NT2/D1 (cell line): ENCODE measurements at regions not wholly inside any gene's neighbourhood (a gene's known extent, or its start where the extent isn't known, plus 50 kb on each side); places are given as distances from the start of the nearest gene placed in this dataset.

Experiments used
- DNase-seq: peaks from one replicate; pipeline ENCODE4 v3.0.0-alpha.2; 2011; ENCODE audit warnings: low read depth, low spot score
- H3K27me3 ChIP-seq: 2 replicates; pipeline ENCODE4 v1.6.0; 2011; ENCODE audit warnings: mild to moderate bottlenecking; ENCODE audit not compliant: insufficient read length, insufficient read depth
- H3K36me3 ChIP-seq: 2 replicates; pipeline ENCODE4 v1.6.1; 2011; ENCODE audit warnings: mild to moderate bottlenecking, low read length, mixed read lengths; ENCODE audit not compliant: insufficient read depth, insufficient read length
- H3K4me1 ChIP-seq: 2 replicates; pipeline ENCODE4 v1.5.1; 2011; ENCODE audit not compliant: insufficient read depth, insufficient read length
- H3K4me3 ChIP-seq: 2 replicates; pipeline ENCODE4 v1.5.1; 2011; ENCODE audit warnings: low read depth; ENCODE audit not compliant: insufficient read length
- H3K9ac ChIP-seq: 2 replicates; pipeline ENCODE4 v1.6.0; 2011; ENCODE audit warnings: low read depth; ENCODE audit not compliant: insufficient read length
- H3K9me3 ChIP-seq: 2 replicates; pipeline ENCODE4 v1.5.1; 2011; ENCODE audit warnings: mild to moderate bottlenecking, low read length; ENCODE audit not compliant: insufficient read depth
- SUZ12 ChIP-seq: IDR thresholded peaks from 2 replicates; pipeline ENCODE4 v1.6.1; 2011; ENCODE audit not compliant: insufficient read length, insufficient read depth; ENCODE audit errors: extremely low read depth
- YY1 ChIP-seq: IDR thresholded peaks from 2 replicates; pipeline ENCODE4 v1.6.1; 2011; ENCODE audit not compliant: insufficient read length, insufficient read depth
- ZNF274 ChIP-seq: IDR thresholded peaks from 2 replicates; pipeline ENCODE4 v1.6.1; 2011; ENCODE audit warnings: mild to moderate bottlenecking, low read depth, low read length

DNA sequence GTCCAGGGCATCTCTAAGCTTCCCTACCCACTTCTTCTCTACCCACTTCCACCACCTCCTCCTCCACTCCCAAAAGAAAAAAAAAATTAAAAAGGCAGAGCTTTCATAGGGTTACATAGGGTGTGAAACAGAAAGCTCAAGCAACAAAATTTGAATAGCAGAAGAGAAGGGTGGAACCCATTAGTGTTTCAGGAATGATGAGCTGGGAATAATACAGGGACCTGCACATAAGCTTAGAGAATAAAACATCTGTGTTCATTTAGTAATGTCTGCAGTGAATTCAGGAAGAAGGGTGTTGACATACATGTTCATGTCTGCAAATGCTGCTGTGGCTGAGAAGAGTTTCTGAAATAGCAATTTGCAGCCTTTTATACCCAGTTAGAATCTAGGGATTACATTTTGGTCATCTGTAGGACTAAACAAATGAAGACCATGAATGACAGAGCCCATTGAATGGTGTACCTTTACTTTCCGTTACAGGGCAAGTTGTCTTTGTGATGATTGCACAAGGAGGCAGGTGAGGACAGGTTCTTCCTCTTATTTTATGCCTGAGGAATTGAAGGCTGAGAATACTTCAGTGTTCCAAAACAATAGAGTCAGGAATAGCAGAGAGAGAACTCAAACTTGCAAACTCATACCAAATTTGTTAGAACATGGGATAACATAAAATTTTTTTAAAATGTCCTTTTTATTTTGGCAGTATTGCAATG, 975.1 kb downstream of the TFAP2A start:
- TF ChIP-seq YY1 (no peak), ZNF274 (no peak), SUZ12 (no peak)
- Histone ChIP-seq H3K36me3 (no peaks in the 10 kb centered on the region), H3K4me1 (no peaks in the 10 kb centered on the region), H3K9me3 (peaks cover 11% of the 10 kb centered on the region; the same call in 1 of the 2 replicates), H3K4me3 (no peak overlapping the region), H3K9ac (no peak overlapping the region), H3K27me3 (no peaks in the 10 kb centered on the region)
- no peak for DNase-seq

DNA sequence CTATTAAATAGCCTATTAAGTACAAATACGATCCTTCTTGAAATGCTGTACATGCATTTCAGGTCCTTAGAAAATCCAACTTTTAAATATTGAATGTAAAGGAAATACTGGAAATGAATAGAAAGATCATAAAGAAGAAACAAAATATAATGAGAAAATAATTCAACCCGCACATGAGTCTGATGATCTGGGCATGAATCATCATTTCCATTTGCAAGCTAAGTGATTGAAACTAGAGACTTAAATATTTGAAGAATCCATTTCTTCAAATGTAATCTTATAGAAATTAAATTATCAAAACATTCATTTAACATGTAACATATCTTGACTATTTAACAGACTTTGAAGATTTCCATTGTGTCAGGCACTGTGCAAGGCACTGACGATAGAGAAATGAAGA, 977.0 kb downstream of the TFAP2A start:
- Histone ChIP-seq H3K27me3 (no peaks in the 10 kb centered on the region), H3K36me3 (no peaks in the 10 kb centered on the region), H3K4me3 (no peak overlapping the region), H3K4me1 (no peaks in the 10 kb centered on the region), H3K9ac (no peak overlapping the region), H3K9me3 (no peaks in the 10 kb centered on the region)
- no peak for DNase-seq
- TF ChIP-seq ZNF274 (no peak), YY1 (no peak), SUZ12 (no peak)

DNA sequence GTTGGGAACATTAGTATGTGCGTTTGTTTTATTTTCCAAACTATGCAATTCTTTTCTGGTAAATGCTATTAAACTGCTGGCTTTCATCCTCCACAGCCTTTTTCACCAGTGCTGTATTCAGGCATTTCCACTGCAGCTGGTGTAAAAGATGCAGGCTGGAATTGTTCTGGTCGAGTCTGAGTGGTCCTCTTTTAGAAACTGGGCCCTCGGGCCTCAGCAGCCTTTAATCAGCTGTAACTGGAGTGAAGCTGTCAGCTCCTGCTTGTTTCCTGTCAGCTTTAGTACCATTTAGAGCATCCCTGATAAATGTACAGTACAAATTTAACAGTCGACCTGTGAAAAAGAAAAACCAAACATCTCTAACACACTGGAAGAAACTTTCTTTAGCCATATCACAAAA, 979.6 kb downstream of the TFAP2A start:
- no peaks in the 10 kb centered on the region for H3K9me3 ChIP-seq
- no peaks in the 10 kb centered on the region for H3K4me1 ChIP-seq
- H3K9ac ChIP-seq: no peak overlapping the region
- no peak for DNase-seq
- H3K4me3 ChIP-seq: no peak overlapping the region
- H3K27me3 ChIP-seq: no peaks in the 10 kb centered on the region
- H3K36me3 ChIP-seq: no peaks in the 10 kb centered on the region
- TF ChIP-seq YY1 (no peak), ZNF274 (no peak), SUZ12 (no peak)

DNA sequence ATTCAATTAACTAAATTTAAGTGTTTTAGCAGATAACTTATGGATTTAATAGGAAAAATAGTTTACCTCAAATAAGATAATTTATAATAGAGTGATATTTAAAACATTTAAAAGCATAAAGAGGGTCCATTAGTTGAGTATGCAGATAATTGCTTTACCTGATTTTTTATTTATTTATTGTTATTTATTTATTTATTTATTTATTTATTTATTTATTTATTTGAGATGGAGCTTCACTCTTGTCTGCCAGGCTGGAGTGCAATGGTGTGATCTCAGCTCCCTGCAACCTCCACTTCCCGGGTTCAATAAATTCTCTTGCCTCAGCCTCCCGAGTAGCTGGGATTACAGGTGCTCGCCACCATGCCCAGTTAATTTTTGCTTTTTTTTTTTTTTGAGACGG, 982.9 kb downstream of the TFAP2A start:
- TF ChIP-seq SUZ12: no peak
- no peak for TF ChIP-seq YY1
- TF ChIP-seq ZNF274: no peak
- no peaks in the 10 kb centered on the region for H3K36me3 ChIP-seq

DNA sequence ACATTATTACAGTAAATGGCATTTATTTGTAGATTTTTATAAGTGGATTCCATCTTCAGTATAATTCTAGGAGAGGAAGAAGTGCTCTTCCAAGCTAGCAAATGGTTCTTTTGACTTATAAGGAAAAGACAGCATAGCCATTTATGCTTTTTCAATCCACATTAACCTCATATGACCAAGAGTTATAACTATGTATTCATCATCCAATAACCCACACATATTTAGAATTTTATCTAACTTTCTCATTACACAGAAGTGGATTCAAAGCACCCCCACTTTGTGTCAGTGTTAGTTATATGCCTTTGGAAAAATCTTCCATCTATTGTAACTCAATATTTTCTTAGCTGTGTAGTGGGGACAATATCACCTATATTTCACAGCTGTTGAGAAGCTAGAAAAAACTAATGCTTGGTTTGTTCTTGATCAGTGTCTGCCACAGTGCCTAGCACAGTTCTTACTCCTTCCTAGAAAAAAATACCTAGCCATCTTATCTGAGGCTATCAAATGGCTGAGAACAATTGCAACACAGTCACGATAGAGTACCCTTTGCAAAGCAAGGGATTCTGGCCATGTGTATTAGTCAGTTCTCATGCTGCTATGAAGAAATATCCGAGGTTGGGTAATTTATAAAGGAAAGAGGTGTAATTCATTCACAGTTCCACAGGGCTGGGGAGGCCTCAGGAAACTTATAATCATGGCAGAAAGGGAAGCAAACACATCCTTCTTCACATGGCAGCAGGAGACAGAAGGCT, 986.3 kb downstream of the TFAP2A start:
- H3K4me1 ChIP-seq: no peaks in the 10 kb centered on the region
- H3K9me3 ChIP-seq: no peaks in the 10 kb centered on the region
- H3K27me3 ChIP-seq: no peaks in the 10 kb centered on the region
- TF ChIP-seq YY1: no peak
- TF ChIP-seq SUZ12: no peak
- no peak for TF ChIP-seq ZNF274
- no peaks in the 10 kb centered on the region for H3K36me3 ChIP-seq
- no peak overlapping the region for H3K4me3 ChIP-seq
- DNase-seq: no peak
- no peak overlapping the region for H3K9ac ChIP-seq

More for the DNA sequence above, 982.9 kb downstream of the TFAP2A start:
- Histone ChIP-seq H3K9me3 (no peaks in the 10 kb centered on the region), H3K4me3 (no peak overlapping the region), H3K27me3 (no peaks in the 10 kb centered on the region), H3K4me1 (no peaks in the 10 kb centered on the region), H3K9ac (no peak overlapping the region)
- DNase-seq: no peak

DNA sequence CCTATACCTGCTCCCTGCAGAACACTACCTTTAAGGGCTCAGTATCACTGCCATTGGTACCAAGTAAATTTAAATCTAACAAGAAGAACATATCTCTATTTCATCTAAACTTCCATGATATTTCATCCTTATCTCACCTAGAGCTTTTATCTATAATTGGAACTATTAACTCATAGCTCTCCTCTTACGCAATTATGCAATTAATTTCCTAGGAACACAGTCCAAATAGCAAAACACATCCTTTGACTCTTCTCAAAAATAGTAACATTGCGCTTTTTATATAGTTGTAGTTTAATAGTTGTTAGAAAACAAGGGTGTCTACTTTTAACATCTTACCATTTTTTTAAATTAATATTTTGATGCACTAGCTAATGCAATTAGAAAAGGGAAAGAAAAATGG, 986.8 kb upstream of the SLC35B3 start:
- H3K4me3 ChIP-seq: no peak overlapping the region
- no peaks in the 10 kb centered on the region for H3K27me3 ChIP-seq
- no peaks in the 10 kb centered on the region for H3K4me1 ChIP-seq
- no peaks in the 10 kb centered on the region for H3K9me3 ChIP-seq
- no peak for TF ChIP-seq ZNF274
- TF ChIP-seq YY1: no peak
- no peak for TF ChIP-seq SUZ12
- H3K36me3 ChIP-seq: no peaks in the 10 kb centered on the region
- no peak for DNase-seq
- H3K9ac ChIP-seq: no peak overlapping the region

DNA sequence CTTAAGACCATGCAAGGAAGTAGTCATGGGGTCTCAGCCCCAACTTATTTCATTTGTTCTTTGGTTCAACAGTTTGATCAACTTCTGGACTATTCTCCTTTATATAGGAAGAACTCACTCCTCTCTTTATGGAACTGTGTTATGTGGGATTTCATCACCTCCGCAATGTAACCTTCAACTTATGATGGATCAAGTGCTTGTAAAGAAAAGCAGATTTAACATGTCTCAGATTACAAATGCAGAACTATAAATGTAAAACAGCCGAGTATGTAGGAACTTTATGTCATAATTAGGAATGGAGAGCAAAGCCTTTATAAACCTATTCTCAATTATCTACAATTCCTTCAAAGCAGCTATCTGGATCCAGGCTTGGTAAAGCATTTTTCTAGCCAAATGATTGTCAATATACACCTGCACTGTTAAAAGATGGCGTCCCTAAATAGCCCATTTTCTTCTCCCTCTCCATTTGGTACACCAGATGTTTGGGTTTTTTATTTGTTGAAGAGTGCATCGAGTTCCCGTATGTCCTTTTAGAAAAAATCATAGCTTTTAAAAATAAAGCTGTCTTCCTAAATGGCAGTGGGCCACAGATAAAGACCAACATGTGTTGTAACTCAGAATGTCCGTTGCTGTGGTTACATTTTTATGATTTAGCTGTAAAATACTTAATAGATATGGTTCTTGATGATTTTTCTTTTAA, 985.1 kb upstream of the SLC35B3 start:
- H3K36me3 ChIP-seq: no peaks in the 10 kb centered on the region
- no peak overlapping the region for H3K4me3 ChIP-seq
- TF ChIP-seq YY1 (no peak), ZNF274 (no peak), SUZ12 (no peak)
- H3K27me3 ChIP-seq: no peaks in the 10 kb centered on the region
- DNase-seq: no peak
- H3K9me3 ChIP-seq: no peaks in the 10 kb centered on the region
- no peaks in the 10 kb centered on the region for H3K4me1 ChIP-seq
- H3K9ac ChIP-seq: no peak overlapping the region
